Left cardiac atrium (tissue), 4 donors: ENCODE measurements at regions not wholly inside any gene's neighbourhood (a gene's known extent, or its start where the extent isn't known, plus 50 kb on each side); places are given as distances from the start of the nearest gene placed in this dataset.
A peak's percentile ranks its signal among the peaks of the same experiment; 100 is the strongest.
"Not testable (repeated sequence)": the region's sequence is repeated elsewhere in the genome, so short reads cannot be mapped to it uniquely, and the experiment has no call there.

Experiments used
- ATAC-seq, 2 donors: fragments of 200-7000 bp; cut with Tn5 transposase; one replicate each; pipeline ENCODE4 v1.9.1; 2020; ENCODE audit warnings: mild to moderate bottlenecking in 2 of 2, moderate library complexity in 2 of 2
- DNase-seq: peaks from one replicate; pipeline ENCODE4 v3.0.0-alpha.2; 2020
- intact Hi-C, 2 donors: fragments of 100-400 bp; cut with DNase I; formaldehyde crosslinking; loops; one replicate each; pipeline versions ENCODE4 v1.14.1 to v1.15.1; 2022 to 2023
- donor health status: DM: no; HTN: yes; CAD: no.
- donor health status: DM: no; HTN: yes; CAD: no; lungs with severe emphysema.
- donor health status: DM: yes; HTN: yes; CAD: no.
- donor health status: Dilated cardiomyopathy.

- DNase-seq (no peak), ATAC-seq (no peak)
- intact Hi-C loops, result no loop called here
Measured at GRCh38 chr5:154603485-154603884, 125.5 kb upstream of the HAND1 start.

DNA sequence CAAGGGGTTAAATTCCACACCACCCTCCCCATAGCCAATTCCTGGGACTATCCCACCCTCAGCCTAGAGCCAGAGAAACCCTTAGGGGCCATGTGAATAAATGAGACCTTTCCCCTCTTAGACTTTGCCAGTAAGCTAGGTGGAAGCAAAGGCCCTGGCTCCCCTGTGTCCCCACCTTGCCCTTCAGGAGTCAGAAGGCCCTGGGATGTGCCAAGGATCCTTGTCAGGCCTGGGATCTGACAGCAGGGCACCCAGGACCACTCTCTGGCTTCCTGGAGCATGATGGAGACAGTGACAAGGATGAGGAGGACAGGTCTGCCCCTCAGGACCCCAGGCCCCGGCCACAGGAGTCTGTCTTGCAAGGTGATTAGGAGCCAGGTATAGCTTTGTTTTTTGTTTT lies 125.0 kb upstream of the HAND1 start:
- intact Hi-C loops, result no loop called here
- no peak for ATAC-seq

GRCh38 chr5:154601014-154601413 lies 123.0 kb upstream of the HAND1 start:
- ATAC-seq (no peak), DNase-seq (no peak)
- intact Hi-C loops, result no loop called here

More for the DNA sequence above, 125.0 kb upstream of the HAND1 start:
- DNase-seq, result no peak

- ATAC-seq (no peak), DNase-seq (no peak)
- intact Hi-C loops, result no loop called here
Measured at GRCh38 chr5:154598021-154598420, 120.0 kb upstream of the HAND1 start.

- ATAC-seq, intact Hi-C loops, DNase-seq: not testable (repeated sequence)
Measured at GRCh38 chr5:154596844-154597243, 118.8 kb upstream of the HAND1 start.

DNA sequence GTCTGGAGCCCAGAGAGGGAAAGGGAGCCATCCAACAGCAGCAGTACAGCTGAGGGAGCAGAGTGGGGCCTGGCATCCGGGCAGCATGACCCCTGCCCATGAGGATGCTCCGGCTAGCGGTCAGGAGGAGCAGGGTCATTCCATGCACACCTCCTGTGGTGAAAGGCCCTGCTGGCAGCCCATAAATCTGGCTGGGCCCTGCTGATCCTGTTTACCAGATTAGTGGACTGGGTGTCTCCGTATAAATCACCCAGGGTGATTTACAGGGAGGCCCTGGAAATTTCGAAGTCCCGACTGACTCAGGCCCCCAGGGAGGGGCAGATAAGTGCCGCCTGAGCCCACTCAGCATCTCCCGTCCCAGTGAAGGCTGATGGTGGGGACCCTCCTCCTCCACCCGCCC lies 117.6 kb upstream of the HAND1 start:
- DNase-seq (no peak), ATAC-seq (no peak)
- intact Hi-C loops, result no loop called here

GRCh38 chr5:154593796-154594195 lies 115.8 kb upstream of the HAND1 start:
- no peak for DNase-seq
- ATAC-seq, result no peak
- intact Hi-C loops, result no loop called here

DNA sequence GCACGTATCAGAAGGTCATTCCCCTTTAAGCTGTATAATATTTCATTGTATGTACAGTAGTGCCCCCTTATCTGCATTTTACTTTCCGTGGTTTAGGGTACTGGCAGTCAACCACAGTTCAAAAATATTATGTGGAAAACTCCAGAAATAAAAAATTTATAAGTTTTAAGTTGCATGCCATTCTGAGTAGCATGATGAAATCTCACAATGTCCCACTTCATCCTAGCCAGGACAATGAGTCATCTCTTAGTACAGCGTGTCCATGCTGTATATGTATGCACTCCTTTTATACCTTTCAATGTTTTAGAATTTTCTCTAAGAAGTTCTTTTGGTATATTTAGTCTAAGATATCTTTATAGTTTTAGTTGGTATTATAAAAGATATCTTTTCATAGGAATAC lies 115.0 kb upstream of the HAND1 start:
- DNase-seq, result no peak
- ATAC-seq, result peak in 1 of 2 donors; percentile 41

GRCh38 chr5:154590093-154590724 lies 112.2 kb upstream of the HAND1 start:
- ATAC-seq (no peak), DNase-seq (no peak)
- intact Hi-C loops, result no loop called here

More for the DNA sequence above, 115.0 kb upstream of the HAND1 start:
- intact Hi-C loops, result no loop called here

- DNase-seq (no peak), ATAC-seq (no peak)
- intact Hi-C loops, result no loop called here
Measured at GRCh38 chr5:154589511-154589910, 111.5 kb upstream of the HAND1 start.

DNA sequence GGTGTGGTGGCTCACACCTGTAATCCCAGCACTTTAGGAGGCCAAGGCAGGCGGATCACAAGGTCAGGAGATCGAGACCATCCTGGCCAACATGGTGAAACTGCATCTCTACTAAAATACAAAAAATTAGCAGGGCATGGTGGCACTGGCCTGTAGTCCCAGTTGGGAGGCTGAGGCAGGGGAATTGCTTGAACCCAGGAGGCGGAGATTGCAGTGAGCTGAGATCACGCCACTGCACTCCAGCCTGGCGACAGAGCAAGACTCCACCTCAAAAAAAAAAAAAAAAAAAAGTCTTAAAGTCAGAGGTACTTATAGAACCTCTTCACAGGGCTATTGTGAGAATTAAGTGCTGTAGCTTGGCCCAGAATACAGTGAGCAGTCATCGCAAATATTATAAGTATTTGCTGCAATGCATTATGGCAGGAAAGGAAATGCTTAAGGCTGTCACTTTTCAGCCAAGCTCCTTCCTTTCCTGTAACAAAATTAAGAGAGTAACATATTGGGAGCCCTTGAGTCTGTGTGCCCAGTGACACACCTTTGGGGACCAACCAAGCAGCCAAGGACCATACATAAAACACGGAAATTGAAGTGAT lies 110.9 kb upstream of the HAND1 start:
- DNase-seq, ATAC-seq, intact Hi-C loops: not testable (repeated sequence)

GRCh38 chr5:154588091-154588774 lies 110.2 kb upstream of the HAND1 start:
- ATAC-seq (no peak), DNase-seq (no peak)
- intact Hi-C loops, result no loop called here

- DNase-seq, result no peak
- intact Hi-C loops, result no loop called here
- no peak for ATAC-seq
Measured at GRCh38 chr5:154587123-154588026, 109.3 kb upstream of the HAND1 start.

DNA sequence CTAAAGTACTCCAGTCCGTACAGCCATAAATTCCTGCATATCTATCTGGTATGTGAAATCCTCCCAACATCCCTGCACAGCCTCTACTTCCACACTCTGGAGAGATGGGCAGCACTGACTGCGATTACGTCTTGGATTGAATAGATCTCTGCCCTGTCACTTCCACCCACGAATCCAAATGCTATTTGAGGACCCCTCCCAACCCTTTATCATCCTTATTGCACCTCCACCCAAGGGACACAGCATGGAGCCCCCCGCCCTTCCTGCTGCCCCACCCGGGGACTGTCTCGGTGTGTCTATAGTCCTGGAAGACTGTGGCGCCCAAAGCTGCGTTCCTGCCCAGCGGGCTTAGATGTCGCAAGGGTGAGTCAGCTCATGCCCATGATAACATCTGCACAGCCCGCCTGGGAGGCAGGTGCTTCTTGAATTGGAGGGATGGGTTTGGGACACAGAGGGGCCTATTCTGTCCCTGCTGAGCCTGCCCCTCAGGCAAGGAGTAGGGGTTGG lies 105.7 kb upstream of the HAND1 start:
- ATAC-seq, result no peak
- no peak for DNase-seq
- intact Hi-C loops, result no loop called here

DNA sequence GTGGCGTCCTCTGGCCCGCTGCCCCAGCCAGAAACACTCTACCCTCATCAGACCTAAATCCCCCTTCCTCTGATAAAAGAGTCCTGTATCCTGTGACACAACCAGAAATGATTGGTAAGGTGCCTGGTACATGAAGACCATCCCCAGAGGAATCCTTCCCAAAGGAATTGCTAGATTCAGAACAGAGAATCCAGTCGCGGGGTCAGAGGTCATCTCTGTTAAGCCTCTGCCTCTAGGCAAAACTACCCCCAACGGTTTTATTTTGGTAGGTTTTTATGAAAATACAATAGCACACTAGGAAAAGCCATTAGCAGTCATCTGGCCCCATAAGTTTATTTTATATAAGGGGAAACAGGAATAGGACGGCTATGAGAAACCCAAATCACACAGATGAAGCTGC lies 102.4 kb upstream of the HAND1 start:
- intact Hi-C loops, result no loop called here
- ATAC-seq, result no peak
- no peak for DNase-seq

DNA sequence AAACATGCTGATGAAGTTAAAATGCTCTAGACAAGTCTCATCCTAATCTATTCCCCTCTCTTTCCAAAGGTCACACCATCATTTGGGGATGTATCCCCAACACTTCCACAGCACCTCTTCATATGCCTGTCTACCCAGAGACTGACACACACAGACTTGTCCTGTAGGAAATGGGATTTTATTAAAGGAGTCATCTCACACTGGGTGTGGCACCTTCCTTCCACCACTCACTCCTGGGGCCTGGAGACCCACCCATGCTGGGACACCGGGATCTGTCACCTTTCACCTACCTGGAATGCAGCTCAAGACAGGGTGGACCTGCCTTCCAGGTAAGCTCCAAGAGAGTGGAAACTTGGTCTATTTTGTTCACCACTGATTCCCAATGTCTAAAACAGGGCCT lies 99.4 kb upstream of the HAND1 start:
- no peak for DNase-seq
- intact Hi-C loops, result no loop called here
- ATAC-seq, result no peak

GRCh38 chr5:154576429-154576806 lies 98.4 kb upstream of the HAND1 start:
- DNase-seq (no peak), ATAC-seq (no peak)
- intact Hi-C loops, result no loop called here

DNA sequence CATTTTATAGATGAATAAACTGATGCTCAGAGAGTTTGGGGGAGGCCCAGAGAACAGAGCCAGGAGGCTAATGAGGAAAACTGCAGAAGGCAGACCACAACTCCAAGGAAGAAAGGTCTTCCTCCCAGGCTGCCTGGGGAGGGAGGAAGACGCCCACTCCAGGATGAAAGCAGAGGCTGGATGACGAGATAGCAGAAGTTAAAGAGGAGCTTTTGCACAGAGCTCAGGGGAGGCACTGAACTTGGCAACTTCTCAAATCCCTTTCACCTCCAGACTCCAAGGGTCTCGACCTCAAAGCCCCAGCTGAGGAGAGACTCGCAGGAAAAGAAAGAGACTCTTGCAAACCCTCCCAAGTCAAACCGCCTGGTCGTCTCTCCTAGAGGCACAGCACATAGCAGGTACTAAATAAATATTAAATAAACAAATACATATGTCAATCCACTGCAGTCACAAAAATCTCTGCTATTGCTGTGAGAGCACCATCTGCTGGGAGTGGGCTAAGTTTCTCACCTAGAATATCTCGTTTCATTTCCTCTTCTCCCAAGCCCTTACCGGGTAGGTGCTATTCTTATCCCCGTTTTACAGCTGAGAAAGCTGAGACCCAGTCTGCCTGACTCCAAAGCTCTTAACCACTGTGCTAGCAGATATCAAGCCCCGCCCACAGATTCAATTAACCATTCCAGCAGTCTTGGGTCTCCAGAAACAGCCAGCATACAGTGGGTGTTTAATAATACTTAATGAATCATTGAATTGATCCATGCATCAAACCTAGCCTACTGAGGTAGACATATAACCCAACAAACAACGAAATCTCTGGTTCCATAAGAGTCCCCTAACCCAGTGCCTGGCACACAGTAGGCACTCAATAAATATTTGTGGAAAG lies 97.8 kb upstream of the HAND1 start:
- intact Hi-C loops, result no loop called here
- ATAC-seq, result no peak
- DNase-seq, result no peak

- no peak for ATAC-seq
- no peak for DNase-seq
- intact Hi-C loops, result no loop called here
Measured at GRCh38 chr5:154573011-154573410, 95.0 kb upstream of the HAND1 start.
